ENCODE measurements at regions not wholly inside any gene's neighbourhood (a gene's known extent, or its start where the extent isn't known, plus 50 kb on each side); places are given as distances from the start of the nearest gene placed in this dataset.

DNA sequence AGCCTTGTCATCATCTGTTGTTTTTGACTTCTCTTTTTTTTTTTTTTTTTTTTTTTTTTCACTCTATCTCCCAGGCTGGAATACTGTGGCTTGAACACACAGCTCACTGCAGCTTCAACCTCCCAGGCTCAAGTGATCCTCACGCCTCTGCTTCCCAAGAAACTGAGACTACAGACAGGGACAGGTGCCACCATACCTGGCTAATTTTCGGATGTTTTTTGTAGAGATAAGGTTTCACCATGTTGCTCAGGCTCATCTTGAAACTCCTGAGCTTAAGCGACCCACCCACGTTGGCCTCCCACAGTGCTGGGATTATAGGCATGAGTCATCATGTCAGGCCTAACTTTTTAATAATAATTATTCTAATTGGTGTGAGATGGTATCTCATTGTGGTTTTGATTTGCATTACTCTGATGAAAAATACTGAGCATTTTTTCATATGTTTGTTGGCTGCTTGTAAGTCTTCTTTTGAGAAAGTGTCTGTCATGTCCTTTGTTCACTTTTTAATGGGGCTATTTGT is 51.3 kb upstream of the OR9G4 start:
- dilution Hi-C loops (cut with MboI; ENCODE audit: extremely low pct_ligation_motif_present, low sequenced_read_pairs) = no loop called here
- H3K9me1 ChIP-seq (ENCODE audit: control insufficient read depth, extremely low read depth, insufficient read depth, low read length) = no peaks in the 10 kb centered on the region

More for the DNA sequence above, 51.3 kb upstream of the OR9G4 start:
- H3K79me2 ChIP-seq (ENCODE audit: control insufficient read depth, insufficient read depth, low read length) = no peaks in the 10 kb centered on the region
- FAIRE-seq (no peak), DNase-seq (ENCODE audit: low read depth, low spot score) (no peak)
- no peaks in the 10 kb centered on the region for H3K27me3 ChIP-seq (ENCODE audit: control insufficient read depth, extremely low read depth, insufficient read depth, low read length)
- no peaks in the 10 kb centered on the region for H3K4me1 ChIP-seq (ENCODE audit: control insufficient read depth, extremely low read depth, insufficient read depth, low read length)
- H3K9me3 ChIP-seq (ENCODE audit: control insufficient read depth, low read depth, low read length) = no peaks in the 10 kb centered on the region
- H3K27ac ChIP-seq (ENCODE audit: control insufficient read depth, insufficient read depth, low read length) = no peak overlapping the region
- H3K36me3 ChIP-seq (ENCODE audit: control insufficient read depth in 2 of 2, extremely low read depth in 1 of 2, insufficient read depth in 2 of 2, low read length in 2 of 2) = no peaks in the 10 kb centered on the region
- H3K4me2 ChIP-seq (ENCODE audit: control insufficient read depth, extremely low read depth, insufficient read depth, low read depth, low read length) = no peak overlapping the region
- H3K9ac ChIP-seq (ENCODE audit: control insufficient read depth, extremely low read depth, insufficient read depth, low read length) = no peak overlapping the region
- no peaks in the 10 kb centered on the region for H4K20me1 ChIP-seq (ENCODE audit: control insufficient read depth, extremely low read depth, insufficient read depth, low read length)
- H3K4me3 ChIP-seq (ENCODE audit: control insufficient read depth in 2 of 3, extremely low read depth in 1 of 3, insufficient read depth in 2 of 3, low read depth in 1 of 3, low read length in 3 of 3) = no peak overlapping the region
- no peak for TF ChIP-seq EZH2 (IDR thresholded peaks at IDR 0.05; ENCODE audit: low read length)
- TF ChIP-seq, protein P1, sequence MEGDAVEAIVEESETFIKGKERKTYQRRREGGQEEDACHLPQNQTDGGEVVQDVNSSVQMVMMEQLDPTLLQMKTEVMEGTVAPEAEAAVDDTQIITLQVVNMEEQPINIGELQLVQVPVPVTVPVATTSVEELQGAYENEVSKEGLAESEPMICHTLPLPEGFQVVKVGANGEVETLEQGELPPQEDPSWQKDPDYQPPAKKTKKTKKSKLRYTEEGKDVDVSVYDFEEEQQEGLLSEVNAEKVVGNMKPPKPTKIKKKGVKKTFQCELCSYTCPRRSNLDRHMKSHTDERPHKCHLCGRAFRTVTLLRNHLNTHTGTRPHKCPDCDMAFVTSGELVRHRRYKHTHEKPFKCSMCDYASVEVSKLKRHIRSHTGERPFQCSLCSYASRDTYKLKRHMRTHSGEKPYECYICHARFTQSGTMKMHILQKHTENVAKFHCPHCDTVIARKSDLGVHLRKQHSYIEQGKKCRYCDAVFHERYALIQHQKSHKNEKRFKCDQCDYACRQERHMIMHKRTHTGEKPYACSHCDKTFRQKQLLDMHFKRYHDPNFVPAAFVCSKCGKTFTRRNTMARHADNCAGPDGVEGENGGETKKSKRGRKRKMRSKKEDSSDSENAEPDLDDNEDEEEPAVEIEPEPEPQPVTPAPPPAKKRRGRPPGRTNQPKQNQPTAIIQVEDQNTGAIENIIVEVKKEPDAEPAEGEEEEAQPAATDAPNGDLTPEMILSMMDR (optimal IDR thresholded peaks at IDR 0.05 in 1 of 3, IDR thresholded peaks at IDR 0.05 in 1 of 3, conservative IDR thresholded peaks at IDR 0.05 in 1 of 3; ENCODE audit: extremely low read depth in 1 of 3, insufficient read depth in 2 of 3, low read length in 3 of 3) = no peak
- no peak overlapping the region for H2AFZ ChIP-seq (ENCODE audit: control insufficient read depth, low read length)

Measured in keratinocyte (primary cell).